Activated CD8-positive, alpha-beta memory T cell treated with anti-CD3 and anti-CD28 coated beads, Interleukin-2, amount 50 U/mL, for 4 hours (primary cell): ENCODE measurements at regions not wholly inside any gene's neighbourhood (a gene's known extent, or its start where the extent isn't known, plus 50 kb on each side); places are given as distances from the start of the nearest gene placed in this dataset.

Experiments
- DNase-seq: peaks from one replicate; pipeline ENCODE4 v3.0.0-alpha.2; 2020

- no peak for DNase-seq
These were observed 577.4 kb downstream of the METTL4 start for GRCh38 chr18:1993866-1994265.

DNA sequence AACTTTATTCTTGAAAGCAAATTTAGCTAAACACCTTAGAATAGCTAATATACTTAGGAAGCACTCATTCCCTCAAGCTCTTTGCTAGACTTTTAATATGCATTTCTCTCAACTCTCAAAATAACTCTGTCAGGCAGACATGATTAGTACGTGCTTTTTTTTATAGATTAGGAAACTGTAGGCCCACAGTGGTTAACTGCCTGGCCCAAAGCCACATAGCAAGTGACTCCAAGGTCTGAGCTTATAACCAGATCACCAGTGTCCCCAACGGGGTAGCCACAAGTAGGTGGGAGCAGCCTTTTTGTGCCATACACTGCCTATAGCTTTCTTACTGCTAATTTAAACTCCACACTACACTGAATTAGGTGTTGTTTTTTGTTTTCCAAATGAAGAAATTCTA, 576.8 kb downstream of the METTL4 start:
- DNase-seq = no peak

DNA sequence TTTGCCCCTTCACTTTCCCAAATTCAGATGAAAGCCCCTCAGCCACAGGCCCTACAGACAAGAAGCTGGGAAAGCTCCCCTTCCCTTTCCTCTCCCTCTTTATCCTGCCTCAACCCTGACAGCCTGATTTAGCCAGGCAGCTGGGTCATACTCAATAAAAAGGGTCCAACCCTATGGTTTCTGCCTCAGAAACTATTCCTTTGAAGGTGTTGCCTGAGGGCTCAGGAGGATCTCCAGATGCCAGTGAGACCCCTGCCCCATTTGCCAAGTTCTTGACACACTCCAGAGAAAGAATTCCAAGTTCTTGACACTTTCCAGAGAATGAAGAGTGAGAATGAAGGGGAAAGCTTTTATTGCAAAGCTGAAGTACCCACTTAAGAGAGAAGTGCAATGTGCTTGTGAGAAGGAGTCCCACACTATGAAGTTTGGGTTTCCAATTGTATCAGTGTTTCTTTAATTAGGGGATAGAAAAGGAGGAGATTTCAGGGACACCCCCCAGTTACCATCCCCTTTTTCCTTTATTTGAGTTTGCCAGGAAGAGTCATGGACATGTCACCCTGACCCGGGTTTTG, 576.2 kb downstream of the METTL4 start:
- DNase-seq = no peak

DNA sequence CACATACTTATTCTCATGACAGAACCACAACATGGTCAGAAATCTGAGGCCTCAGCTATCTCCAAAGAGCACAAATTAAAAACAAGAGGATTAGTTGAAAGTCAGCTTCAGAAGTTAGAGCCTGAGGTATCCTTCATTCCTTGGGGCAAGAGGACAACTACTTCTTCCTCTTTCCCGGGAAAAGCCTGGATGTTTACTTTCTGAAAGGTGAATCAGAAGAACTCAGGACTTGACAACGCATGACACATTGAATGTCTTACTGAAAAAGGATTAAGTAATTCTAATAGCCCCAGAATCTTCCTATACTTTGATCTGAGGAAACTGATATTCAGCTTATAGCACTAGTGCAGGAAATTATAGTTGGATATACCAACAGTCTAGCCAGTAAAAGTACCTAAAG, 573.2 kb downstream of the METTL4 start:
- DNase-seq = no peak

GRCh38 chr18:1999387-1999786, 571.9 kb downstream of the METTL4 start:
- no peak for DNase-seq

DNA sequence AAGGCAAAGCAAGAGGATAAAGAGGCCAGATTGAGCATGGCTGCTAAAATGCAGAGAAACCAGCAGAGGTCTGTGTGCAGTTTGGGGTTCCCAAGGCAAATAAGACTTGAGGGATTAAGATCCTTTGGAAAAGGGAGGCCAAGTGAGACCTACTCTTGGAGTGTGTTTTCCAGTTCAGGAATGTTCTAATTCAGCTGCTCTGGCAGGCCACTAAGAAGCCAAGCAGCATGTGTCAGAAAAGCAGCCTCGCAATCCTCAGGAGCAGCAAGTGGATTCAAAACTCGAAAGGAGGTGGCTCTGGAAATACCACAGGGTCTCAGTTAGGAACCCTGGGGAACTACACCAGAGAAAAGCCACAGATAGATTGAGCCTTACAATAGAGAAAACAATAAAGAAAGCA, 569.2 kb downstream of the METTL4 start:
- DNase-seq = no peak

DNA sequence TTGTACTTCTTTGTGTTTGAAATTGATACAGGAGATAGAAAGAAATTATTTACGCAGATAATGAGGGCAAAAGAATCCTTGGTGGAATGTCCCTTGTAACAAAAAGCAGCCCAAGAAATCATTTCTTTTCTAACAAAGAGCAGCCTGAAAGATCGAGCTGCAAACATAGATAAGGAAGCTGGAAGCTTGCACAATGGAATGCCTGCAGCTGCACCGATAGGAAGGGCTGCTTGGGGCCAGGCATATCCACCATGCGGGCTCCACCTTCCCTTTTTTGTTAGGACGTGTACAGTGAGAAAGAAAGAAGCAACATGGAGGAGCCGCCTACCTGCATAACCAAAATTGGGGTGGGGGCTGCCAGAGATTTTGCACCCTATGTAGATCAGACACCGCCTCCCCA, 568.7 kb downstream of the METTL4 start:
- DNase-seq = no peak

DNA sequence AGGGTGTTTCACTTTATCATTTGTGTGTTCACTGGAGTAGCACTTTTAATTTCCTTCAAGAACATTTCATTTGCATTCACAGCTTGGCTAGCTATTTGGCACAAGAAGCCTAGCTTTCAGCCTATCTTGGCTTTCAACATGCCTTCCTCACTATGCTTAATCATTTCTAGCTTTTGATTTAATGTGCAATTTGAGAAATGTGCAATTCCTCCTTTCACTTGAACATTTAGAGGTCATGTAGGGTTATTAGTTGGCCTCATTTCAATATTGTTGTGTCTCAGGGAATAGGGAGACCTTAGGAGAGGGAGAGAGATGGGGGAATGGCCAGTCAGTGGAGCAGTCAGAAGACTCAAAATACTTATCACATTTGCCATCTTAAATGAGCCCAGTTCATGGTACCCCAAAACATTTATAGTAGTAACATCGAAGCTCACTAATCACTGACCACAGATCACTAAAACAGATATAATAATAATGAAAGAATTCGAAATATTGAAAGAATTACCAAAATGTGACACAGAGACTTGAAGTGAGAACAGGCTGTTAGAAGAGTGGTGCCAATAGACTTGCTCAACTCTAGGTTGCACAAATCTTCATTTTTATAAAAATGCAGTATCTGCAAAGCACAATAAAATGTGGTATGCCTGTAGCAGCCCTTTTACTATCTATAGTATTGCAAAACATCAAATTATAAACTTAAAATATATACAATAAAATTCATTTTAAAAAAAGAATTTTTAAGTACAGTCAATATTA, 561.2 kb downstream of the METTL4 start:
- DNase-seq = no peak

- no peak for DNase-seq
These were observed 544.3 kb downstream of the METTL4 start for GRCh38 chr18:2027016-2027415.

DNA sequence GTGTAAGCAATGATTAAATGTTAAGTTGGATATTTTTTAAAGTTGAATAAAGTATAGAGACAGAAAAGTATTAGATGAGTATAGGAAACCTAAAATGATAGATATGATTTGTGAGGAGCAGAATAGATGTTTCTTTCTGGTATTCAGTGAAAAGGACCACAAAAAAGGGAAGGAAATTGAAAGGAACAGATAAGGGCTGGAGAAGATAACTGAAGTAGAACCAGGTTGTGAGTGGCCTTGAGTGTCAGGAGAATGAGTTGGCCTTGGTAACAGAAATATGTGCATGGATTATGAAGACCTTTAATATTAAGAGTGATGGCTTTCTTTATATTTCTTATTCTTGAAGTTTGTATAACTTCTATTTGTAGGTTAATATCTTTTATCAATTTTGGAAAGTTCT, 543.5 kb downstream of the METTL4 start:
- no peak for DNase-seq

DNA sequence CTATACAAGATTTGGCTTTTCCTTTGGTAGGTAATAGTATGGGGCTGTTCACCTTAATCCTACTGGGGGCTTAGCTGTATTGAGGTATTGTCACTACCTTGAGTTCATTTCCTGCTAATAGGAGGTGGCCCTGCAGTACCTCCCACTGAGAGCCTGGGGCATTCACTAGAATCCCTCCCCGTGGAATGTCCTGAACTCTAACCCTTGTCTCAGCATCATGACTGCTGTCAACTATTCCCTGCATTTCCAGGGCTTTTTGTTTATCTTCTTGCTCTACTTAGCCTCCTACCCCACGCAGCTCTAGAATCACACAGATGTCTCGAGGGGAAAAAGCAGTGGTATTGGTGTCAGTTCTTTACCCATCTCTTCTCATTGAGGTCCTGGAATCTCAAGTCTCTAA, 542.3 kb downstream of the METTL4 start:
- no peak for DNase-seq

- DNase-seq = no peak
These were observed 540.7 kb downstream of the METTL4 start for GRCh38 chr18:2030647-2031046.

DNA sequence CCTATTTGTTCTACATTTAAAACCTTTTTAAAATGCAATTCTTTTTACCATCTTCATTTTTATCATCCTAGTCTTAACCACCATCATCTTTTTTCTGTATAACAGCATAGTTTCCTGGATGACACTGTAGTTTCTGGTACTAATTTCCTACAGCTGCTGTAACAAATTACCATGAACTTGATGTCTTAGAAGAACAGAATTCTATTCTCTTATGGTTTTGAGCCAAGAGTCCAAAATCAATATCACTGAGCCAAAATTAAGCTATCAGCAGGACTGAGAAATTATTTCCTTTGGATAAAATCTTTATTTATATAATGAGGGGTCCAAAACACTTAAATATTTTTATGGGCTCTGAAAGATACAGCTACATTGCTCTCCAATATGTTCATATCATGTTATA, 539.3 kb downstream of the METTL4 start:
- DNase-seq = no peak

DNA sequence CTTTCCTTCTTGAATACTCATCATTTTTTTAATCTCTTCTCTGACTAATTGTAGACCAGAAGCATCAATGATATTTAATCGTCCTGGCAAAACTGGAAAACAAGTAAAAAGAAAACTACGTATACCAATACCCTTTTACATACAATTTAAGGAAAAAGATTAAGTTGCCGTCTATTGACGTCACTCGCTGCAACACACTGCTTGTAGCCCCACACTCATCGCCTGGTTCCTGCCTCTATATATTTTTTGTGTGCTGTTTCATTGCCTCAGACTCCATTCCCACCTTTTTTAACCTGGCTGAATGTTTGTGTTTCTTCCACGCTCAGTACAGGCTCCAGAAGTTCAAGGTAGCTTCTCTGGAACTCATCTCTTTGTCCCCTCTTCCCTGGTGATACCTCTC, 536.2 kb downstream of the METTL4 start:
- DNase-seq = no peak

- no peak for DNase-seq
These were observed 535.2 kb downstream of the METTL4 start for GRCh38 chr18:2036086-2036485.

- no peak for DNase-seq
These were observed 531.0 kb downstream of the METTL4 start for GRCh38 chr18:2040279-2040678.

DNA sequence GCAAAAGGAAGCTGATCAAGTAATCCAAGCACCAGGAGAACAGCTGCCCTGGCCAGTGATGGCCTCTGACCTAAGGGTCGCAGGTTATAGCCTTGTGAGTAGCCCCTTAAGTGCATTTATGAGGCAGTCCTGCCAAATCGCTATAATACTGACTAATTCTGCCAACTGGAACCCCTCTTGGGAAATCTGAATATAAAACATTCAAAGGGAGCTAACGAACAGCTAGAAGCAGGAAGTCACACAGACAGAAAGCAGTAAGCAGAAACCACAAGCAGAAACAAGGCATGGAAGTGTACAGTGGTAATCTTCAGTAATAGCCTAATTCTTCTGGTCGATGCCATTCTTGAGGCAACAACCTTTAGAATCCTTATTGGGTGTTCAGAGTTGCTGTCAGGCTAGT, 521.3 kb downstream of the METTL4 start:
- no peak for DNase-seq

- DNase-seq = no peak
These were observed 520.6 kb downstream of the METTL4 start for GRCh38 chr18:2050702-2051201.

- no peak for DNase-seq
These were observed 517.7 kb downstream of the METTL4 start for GRCh38 chr18:2053490-2054089.

GRCh38 chr18:2059336-2059735, 512.0 kb downstream of the METTL4 start:
- DNase-seq = no peak

- DNase-seq = no peak
These were observed 511.2 kb downstream of the METTL4 start for GRCh38 chr18:2060086-2060485.

DNA sequence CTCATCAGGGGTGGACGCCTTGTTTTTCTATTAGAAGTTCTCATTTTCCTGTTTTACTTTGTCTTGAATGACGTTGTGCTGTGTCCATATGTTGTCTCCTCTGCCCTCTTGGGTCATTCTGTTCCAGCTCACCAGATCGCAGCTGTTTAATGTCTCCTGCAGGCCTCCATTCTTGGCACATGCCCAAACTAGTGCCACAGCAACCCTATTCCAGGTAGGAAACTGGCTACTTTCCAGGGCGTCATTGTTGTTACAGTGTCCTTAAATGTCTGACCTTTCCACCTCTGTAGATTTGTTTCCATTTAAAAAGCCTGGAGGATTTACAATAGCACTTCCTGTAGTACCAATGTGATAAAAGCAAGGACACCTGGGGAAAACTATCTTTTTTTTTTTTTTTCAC, 500.7 kb downstream of the METTL4 start:
- DNase-seq = no peak

- no peak for DNase-seq
These were observed 495.8 kb downstream of the METTL4 start for GRCh38 chr18:2075499-2075898.

DNA sequence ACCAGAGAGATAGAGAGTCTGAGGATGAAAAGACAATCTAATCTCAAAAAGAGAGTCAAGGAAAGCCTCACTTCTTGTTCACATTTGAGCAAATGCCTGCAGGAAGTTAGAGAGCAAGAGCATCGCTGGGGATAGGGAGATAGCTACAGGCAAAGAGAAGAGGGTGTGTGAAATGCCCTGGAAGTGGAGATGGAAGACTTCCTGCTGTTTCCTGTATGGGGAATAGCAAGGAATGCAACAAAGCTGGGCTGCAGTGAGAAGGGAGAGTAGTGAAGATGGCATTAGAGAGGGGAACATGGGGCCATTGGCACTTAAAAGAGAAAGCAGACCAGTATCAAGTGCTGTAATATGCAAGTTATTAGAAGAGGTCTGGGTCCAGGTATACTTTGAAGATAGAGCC, 488.6 kb downstream of the METTL4 start:
- no peak for DNase-seq
